ENCODE measurements at regions not wholly inside any gene's neighbourhood (a gene's known extent, or its start where the extent isn't known, plus 50 kb on each side); places are given as distances from the start of the nearest gene placed in this dataset.
"Not testable (repeated sequence)": the region's sequence is repeated elsewhere in the genome, so short reads cannot be mapped to it uniquely, and the experiment has no call there.

- Histone ChIP-seq H3K4me3 (no peak overlapping the region), H3K27ac (no peak overlapping the region), H3K36me3 (no peaks in the 10 kb centered on the region), H3K27me3 (no peaks in the 10 kb centered on the region), H3K4me1 (no peaks in the 10 kb centered on the region), H3K9me3 (no peaks in the 10 kb centered on the region)
- 75 to 90% methylated on average over 2 to 5 of the region's 11 CpGs for WGBS, 2 donors (ENCODE audit: low coverage in 1 of 2)
- TF ChIP-seq EP300 (IDR thresholded peaks at IDR 0.05), result no peak
- TF ChIP-seq POLR2AphosphoS5 (IDR thresholded peaks at IDR 0.05), result no peak
- TF ChIP-seq, protein P1, sequence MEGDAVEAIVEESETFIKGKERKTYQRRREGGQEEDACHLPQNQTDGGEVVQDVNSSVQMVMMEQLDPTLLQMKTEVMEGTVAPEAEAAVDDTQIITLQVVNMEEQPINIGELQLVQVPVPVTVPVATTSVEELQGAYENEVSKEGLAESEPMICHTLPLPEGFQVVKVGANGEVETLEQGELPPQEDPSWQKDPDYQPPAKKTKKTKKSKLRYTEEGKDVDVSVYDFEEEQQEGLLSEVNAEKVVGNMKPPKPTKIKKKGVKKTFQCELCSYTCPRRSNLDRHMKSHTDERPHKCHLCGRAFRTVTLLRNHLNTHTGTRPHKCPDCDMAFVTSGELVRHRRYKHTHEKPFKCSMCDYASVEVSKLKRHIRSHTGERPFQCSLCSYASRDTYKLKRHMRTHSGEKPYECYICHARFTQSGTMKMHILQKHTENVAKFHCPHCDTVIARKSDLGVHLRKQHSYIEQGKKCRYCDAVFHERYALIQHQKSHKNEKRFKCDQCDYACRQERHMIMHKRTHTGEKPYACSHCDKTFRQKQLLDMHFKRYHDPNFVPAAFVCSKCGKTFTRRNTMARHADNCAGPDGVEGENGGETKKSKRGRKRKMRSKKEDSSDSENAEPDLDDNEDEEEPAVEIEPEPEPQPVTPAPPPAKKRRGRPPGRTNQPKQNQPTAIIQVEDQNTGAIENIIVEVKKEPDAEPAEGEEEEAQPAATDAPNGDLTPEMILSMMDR (IDR thresholded peaks at IDR 0.05), result no peak
- TF ChIP-seq POLR2A (IDR thresholded peaks at IDR 0.05), result no peak
- ATAC-seq, result no peak
Observed at GRCh38 chr6:1215884-1216487, 95.9 kb upstream of the FOXQ1 start.

GRCh38 chr6:1215023-1215422 lies 96.9 kb upstream of the FOXQ1 start:
- Histone ChIP-seq H3K27me3 (no peaks in the 10 kb centered on the region), H3K4me3 (no peak overlapping the region), H3K9me3 (no peaks in the 10 kb centered on the region), H3K27ac (no peak overlapping the region), H3K36me3 (no peaks in the 10 kb centered on the region), H3K4me1 (no peaks in the 10 kb centered on the region)
- TF ChIP-seq POLR2AphosphoS5 (IDR thresholded peaks at IDR 0.05) (no peak), EP300 (IDR thresholded peaks at IDR 0.05) (no peak), POLR2A (IDR thresholded peaks at IDR 0.05) (no peak)
- TF ChIP-seq, protein P1 (IDR thresholded peaks at IDR 0.05), result no peak
- WGBS, 2 donors (ENCODE audit: low coverage in 1 of 2), result 80 to 91% methylated on average over 1 to 3 of the region's 3 CpGs
- no peak for ATAC-seq

DNA sequence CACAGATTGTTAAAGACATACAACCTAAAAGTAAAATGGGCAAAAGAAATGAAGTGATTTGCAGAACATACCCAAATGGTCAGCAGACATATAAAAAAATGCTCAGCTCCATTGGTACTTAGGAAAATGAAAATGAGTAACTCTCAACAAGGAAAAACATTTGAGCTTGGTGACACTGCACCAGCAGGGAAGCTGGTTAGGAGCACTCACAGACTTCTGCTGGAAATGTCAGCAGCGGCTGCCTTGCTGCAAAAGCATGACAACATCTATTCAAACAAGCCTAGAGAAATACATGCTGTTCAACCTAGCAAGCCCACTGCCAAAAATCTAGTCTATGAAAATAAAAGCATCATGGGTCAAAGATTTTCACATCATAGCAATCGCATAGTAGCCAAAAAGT lies 99.0 kb upstream of the FOXQ1 start:
- TF ChIP-seq, protein P1 (IDR thresholded peaks at IDR 0.05), result no peak
- TF ChIP-seq POLR2AphosphoS5 (IDR thresholded peaks at IDR 0.05) (no peak), EP300 (IDR thresholded peaks at IDR 0.05) (no peak), POLR2A (IDR thresholded peaks at IDR 0.05) (no peak)
- Histone ChIP-seq H3K4me1 (no peaks in the 10 kb centered on the region), H3K36me3 (no peaks in the 10 kb centered on the region), H3K9me3 (no peaks in the 10 kb centered on the region), H3K27ac (no peak overlapping the region), H3K4me3 (no peak overlapping the region), H3K27me3 (no peaks in the 10 kb centered on the region)
- no peak for ATAC-seq
- 29 to 56% methylated on average over 2 of the region's 2 CpGs for WGBS, 2 donors (ENCODE audit: low coverage in 1 of 2)

GRCh38 chr6:1212138-1212537 lies 99.8 kb upstream of the FOXQ1 start:
- not testable (repeated sequence) for H3K9me3 ChIP-seq, H3K4me3 ChIP-seq, H3K27ac ChIP-seq, H3K4me1 ChIP-seq, ATAC-seq, H3K36me3 ChIP-seq, H3K27me3 ChIP-seq

DNA sequence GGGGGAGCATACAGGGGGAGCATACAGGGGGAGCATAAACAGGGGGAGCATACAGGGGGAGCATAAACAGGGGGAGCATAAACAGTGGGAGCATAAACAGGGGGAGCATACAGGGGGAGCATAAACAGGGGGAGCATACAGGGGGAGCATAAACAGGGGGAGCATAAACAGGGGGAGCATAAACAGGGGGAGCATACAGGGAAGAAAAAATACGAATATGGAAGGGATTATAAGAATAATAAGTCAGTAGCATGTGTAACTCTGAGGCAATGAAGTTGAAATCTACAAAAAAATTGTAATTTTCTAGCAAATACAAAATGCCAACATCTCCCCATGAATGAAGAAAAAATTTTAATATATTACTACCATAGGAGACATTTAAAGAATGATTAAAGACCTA lies 101.3 kb upstream of the FOXQ1 start:
- ATAC-seq, H3K27me3 ChIP-seq, H3K4me3 ChIP-seq, H3K4me1 ChIP-seq, H3K36me3 ChIP-seq, H3K9me3 ChIP-seq, H3K27ac ChIP-seq: not testable (repeated sequence)
- WGBS, 2 donors (ENCODE audit: low coverage in 1 of 2), result 88% methylated on average over 1 of the region's 1 CpG; no CpG with 5 or more reads in 1 of the 2 donors

DNA sequence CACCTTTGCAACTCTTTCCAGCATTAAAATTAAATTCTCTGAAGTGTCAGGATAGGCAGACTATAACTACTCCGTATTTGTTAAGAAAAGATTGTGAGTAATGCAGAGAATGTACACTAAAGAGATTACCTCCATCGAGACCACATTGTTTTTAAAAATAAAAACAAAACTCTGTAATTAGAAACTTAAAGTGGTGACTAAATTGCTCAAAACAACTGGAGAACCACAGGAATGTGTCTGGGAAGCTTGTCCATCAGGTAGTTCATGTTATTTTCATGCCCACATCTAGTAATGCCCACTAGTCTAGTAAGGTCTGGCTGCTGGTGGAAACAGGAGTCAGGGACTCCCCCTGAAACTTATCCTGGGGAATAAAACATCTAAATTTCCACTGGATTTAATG lies 103.0 kb upstream of the FOXQ1 start:
- WGBS, 2 donors (ENCODE audit: low coverage in 1 of 2), result 62 to 76% methylated on average over 2 of the region's 2 CpGs
- TF ChIP-seq EP300 (IDR thresholded peaks at IDR 0.05) (no peak), POLR2AphosphoS5 (IDR thresholded peaks at IDR 0.05) (no peak), POLR2A (IDR thresholded peaks at IDR 0.05) (no peak)
- TF ChIP-seq, protein P1 (IDR thresholded peaks at IDR 0.05), result no peak
- no peaks in the 10 kb centered on the region for H3K9me3 ChIP-seq
- H3K36me3 ChIP-seq, result no peaks in the 10 kb centered on the region
- H3K4me1 ChIP-seq, result no peaks in the 10 kb centered on the region
- H3K27me3 ChIP-seq, result no peaks in the 10 kb centered on the region
- H3K27ac ChIP-seq, result no peak overlapping the region
- H3K4me3 ChIP-seq, result no peak overlapping the region
- no peak for ATAC-seq
